T-helper 17 cell (primary cell): ENCODE measurements at regions not wholly inside any gene's neighbourhood (a gene's known extent, or its start where the extent isn't known, plus 50 kb on each side); places are given as distances from the start of the nearest gene placed in this dataset.

Experiments
- ATAC-seq: fragments of 150-1000 bp; cut with Tn5 transposase; 2 replicates; pipeline ENCODE4 v1.10.0; 2021; ENCODE audit warnings: mild to moderate bottlenecking, moderate library complexity
- DNase-seq, 3 donors: peaks; one replicate each; pipeline versions ENCODE4 v3.0.0 to v3.0.0-alpha.2; 2020 to 2021
- H3K9me3 ChIP-seq: one replicate; pipeline ENCODE4 v1.7.0; 2013; ENCODE audit warnings: low read length, mild to moderate bottlenecking; ENCODE audit not compliant: control insufficient read depth, poor library complexity, severe bottlenecking
- H3K27ac Mint-ChIP-seq: one replicate; pipeline ENCODE4 v1.8.0; 2022; ENCODE audit warnings: mild to moderate bottlenecking, moderate library complexity, mixed read lengths
- H3K27me3 Mint-ChIP-seq: one replicate; pipeline ENCODE4 v1.8.0; 2022; ENCODE audit warnings: mixed read lengths
- H3K36me3 Mint-ChIP-seq: one replicate; pipeline ENCODE4 v1.8.0; 2022; ENCODE audit warnings: low read depth, mixed read lengths
- H3K4me1 Mint-ChIP-seq: one replicate; pipeline ENCODE4 v1.8.0; 2022; ENCODE audit warnings: mild to moderate bottlenecking, mixed read lengths
- H3K4me3 Mint-ChIP-seq: one replicate; pipeline ENCODE4 v1.8.0; 2022; ENCODE audit warnings: mild to moderate bottlenecking, moderate library complexity, mixed read lengths

- no peaks in the 10 kb centered on the region for H3K9me3 ChIP-seq
- DNase-seq = no peak
- no peak overlapping the region for H3K27ac Mint-ChIP-seq
- no peak for ATAC-seq
- no peak overlapping the region for H3K4me3 Mint-ChIP-seq
- peaks cover 14% of the 10 kb centered on the region for H3K27me3 Mint-ChIP-seq
- peaks cover 5% of the 10 kb centered on the region for H3K4me1 Mint-ChIP-seq
- H3K36me3 Mint-ChIP-seq = no peaks in the 10 kb centered on the region
Observed at GRCh38 chr4:17310269-17310652, 201.6 kb downstream of the QDPR start.

GRCh38 chr4:17309567-17310268 is 202.2 kb downstream of the QDPR start:
- ATAC-seq (no peak), DNase-seq (no peak)
- H3K27ac Mint-ChIP-seq = no peak overlapping the region
- H3K36me3 Mint-ChIP-seq = no peaks in the 10 kb centered on the region
- H3K27me3 Mint-ChIP-seq = peaks cover 11% of the 10 kb centered on the region
- no peak overlapping the region for H3K4me3 Mint-ChIP-seq
- H3K4me1 Mint-ChIP-seq = peaks cover 5% of the 10 kb centered on the region
- H3K9me3 ChIP-seq = no peaks in the 10 kb centered on the region

- Mint-ChIP-seq H3K4me1 (no peaks in the 10 kb centered on the region), H3K4me3 (no peak overlapping the region), H3K36me3 (no peaks in the 10 kb centered on the region), H3K27ac (no peak overlapping the region), H3K27me3 (peaks cover 20% of the 10 kb centered on the region)
- no peaks in the 10 kb centered on the region for H3K9me3 ChIP-seq
- no peak for ATAC-seq
- no peak for DNase-seq
Observed at GRCh38 chr4:17301869-17302268, 210.0 kb downstream of the QDPR start.

DNA sequence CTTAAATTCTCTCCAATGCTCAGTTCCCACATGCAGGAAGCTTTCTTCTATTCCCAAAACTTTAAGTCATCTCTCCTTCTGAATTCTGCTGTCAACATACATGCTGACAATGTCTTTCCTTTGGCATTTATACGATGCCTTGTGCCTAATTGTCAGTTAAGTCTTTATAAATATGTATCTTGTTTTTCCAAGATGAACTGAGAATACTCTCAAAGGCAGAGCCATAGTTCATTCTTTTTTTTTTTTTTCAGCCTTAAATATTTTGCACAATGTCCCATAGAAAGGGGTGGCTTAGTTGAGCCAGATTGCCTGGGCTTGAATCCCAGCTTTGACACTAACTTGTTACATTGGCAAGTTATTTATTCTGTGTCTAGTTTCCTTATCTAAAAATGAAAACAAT is 210.6 kb downstream of the QDPR start:
- no peak for DNase-seq
- no peaks in the 10 kb centered on the region for H3K9me3 ChIP-seq
- no peak for ATAC-seq
- no peaks in the 10 kb centered on the region for H3K36me3 Mint-ChIP-seq
- no peak overlapping the region for H3K4me3 Mint-ChIP-seq
- no peaks in the 10 kb centered on the region for H3K4me1 Mint-ChIP-seq
- no peak overlapping the region for H3K27ac Mint-ChIP-seq
- peaks cover 24% of the 10 kb centered on the region for H3K27me3 Mint-ChIP-seq

DNA sequence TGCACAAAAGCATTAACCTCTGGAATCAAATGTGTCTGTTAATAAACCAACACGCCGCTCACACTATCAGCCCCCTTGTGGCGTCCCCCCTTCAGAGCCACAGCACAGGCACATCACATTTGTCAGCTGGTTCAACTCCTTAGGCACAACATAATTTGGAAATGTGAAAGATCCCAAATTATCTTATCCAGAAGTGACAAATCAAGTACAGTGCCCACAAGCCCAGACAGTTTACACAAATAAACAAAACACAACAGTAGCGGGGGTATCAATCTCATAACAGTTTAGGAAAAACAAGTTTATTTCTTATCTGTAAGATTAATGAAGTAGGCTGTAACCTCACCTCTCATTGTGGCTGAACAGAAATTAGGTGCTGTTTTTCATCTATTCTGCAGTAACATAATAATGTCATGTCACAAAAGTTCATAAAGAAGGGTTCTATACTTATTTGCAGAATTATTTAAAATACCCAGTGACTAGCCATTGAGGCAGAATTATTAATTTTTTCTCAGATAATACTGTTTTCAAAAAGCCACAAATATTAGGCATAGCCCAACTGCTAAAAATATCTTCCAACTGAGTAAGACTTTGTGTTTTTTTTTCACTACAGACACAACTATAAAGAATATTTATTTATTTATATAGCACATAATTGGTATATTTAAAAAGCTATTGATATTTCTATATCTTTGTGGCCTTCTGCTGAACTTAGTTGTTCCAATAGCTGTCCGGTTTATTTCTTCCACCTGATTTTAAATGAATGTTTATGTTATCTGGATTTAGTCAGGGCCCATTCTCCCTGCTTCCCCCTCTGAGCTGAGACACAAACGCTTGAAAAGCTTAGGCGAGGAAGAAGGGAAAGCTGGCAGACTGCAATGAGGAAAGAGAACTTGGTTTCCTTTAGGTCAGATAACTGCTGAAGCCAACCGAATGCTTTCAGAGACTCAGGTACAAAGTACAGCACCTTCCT is 214.7 kb downstream of the QDPR start:
- DNase-seq (no peak), ATAC-seq (no peak)
- no peaks in the 10 kb centered on the region for H3K9me3 ChIP-seq
- Mint-ChIP-seq H3K4me1 (no peaks in the 10 kb centered on the region), H3K36me3 (no peaks in the 10 kb centered on the region), H3K27me3 (peaks cover 38% of the 10 kb centered on the region), H3K4me3 (no peak overlapping the region), H3K27ac (no peak overlapping the region)

GRCh38 chr4:17293901-17294300 is 218.0 kb downstream of the QDPR start:
- Mint-ChIP-seq H3K4me1 (no peaks in the 10 kb centered on the region), H3K4me3 (no peak overlapping the region), H3K36me3 (no peaks in the 10 kb centered on the region), H3K27me3 (peaks cover 29% of the 10 kb centered on the region), H3K27ac (no peak overlapping the region)
- no peaks in the 10 kb centered on the region for H3K9me3 ChIP-seq
- DNase-seq = no peak
- no peak for ATAC-seq

- Mint-ChIP-seq H3K4me1 (peaks cover 2% of the 10 kb centered on the region), H3K27ac (no peak overlapping the region), H3K4me3 (no peak overlapping the region), H3K27me3 (peaks cover 34% of the 10 kb centered on the region), H3K36me3 (no peaks in the 10 kb centered on the region)
- no peaks in the 10 kb centered on the region for H3K9me3 ChIP-seq
- no peak for ATAC-seq
- no peak for DNase-seq
Observed at GRCh38 chr4:17288151-17288550, 223.7 kb downstream of the QDPR start.

DNA sequence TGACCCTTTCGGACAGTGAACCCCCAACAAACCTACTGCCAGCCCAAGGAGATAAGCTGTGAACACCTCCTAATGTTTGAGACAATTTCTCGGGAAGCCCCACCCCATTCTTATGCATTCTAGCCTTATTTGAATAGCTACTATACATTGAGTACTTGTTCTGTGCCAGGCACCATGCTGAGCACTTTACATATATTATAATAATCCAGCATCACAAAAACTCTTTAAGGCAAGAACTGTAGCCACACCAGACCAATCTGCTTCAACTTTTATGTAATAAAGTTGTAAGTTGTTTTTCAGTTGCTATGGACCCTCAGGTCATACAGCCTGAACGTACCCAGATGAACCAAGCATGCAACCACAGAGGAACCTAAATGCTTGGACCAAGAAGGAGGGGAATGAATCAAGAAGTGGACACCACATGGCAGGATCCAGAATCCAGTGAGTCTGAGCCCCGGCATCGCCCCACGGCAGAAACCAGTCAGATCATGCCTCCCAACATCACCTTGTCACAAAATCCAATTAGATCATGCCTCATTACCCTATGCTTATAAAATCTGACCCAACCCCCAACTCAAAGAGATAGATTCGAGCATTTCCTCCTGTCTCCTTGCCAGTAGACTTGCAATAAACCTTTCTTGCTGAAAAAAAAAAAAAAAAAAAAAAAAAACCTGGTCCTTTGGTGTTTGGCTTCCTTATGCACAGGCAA is 225.0 kb downstream of the QDPR start:
- DNase-seq = no peak
- Mint-ChIP-seq H3K27me3 (peaks cover 43% of the 10 kb centered on the region), H3K27ac (no peak overlapping the region), H3K4me3 (no peak overlapping the region), H3K36me3 (no peaks in the 10 kb centered on the region), H3K4me1 (peaks cover 2% of the 10 kb centered on the region)
- no peak for ATAC-seq
- H3K9me3 ChIP-seq = no peaks in the 10 kb centered on the region

- DNase-seq (no peak), ATAC-seq (no peak)
- H3K27me3 Mint-ChIP-seq = peaks cover 50% of the 10 kb centered on the region
- H3K4me3 Mint-ChIP-seq = no peak overlapping the region
- no peaks in the 10 kb centered on the region for H3K36me3 Mint-ChIP-seq
- H3K4me1 Mint-ChIP-seq = peaks cover 2% of the 10 kb centered on the region
- H3K27ac Mint-ChIP-seq = no peak overlapping the region
- no peaks in the 10 kb centered on the region for H3K9me3 ChIP-seq
Observed at GRCh38 chr4:17285747-17286146, 226.1 kb downstream of the QDPR start.

GRCh38 chr4:17284323-17285175 is 227.3 kb downstream of the QDPR start:
- H3K4me1 Mint-ChIP-seq = peaks cover 2% of the 10 kb centered on the region
- no peak overlapping the region for H3K4me3 Mint-ChIP-seq
- H3K27ac Mint-ChIP-seq = no peak overlapping the region
- no peaks in the 10 kb centered on the region for H3K9me3 ChIP-seq
- H3K27me3 Mint-ChIP-seq = peaks cover 50% of the 10 kb centered on the region
- DNase-seq (no peak), ATAC-seq (no peak)
- H3K36me3 Mint-ChIP-seq = no peaks in the 10 kb centered on the region

GRCh38 chr4:17283832-17284231 is 228.1 kb downstream of the QDPR start:
- Mint-ChIP-seq H3K4me1 (peaks cover 2% of the 10 kb centered on the region), H3K4me3 (no peak overlapping the region), H3K36me3 (no peaks in the 10 kb centered on the region), H3K27me3 (peaks cover 50% of the 10 kb centered on the region), H3K27ac (no peak overlapping the region)
- DNase-seq (no peak), ATAC-seq (no peak)
- H3K9me3 ChIP-seq = no peaks in the 10 kb centered on the region

GRCh38 chr4:17283251-17283650 is 228.6 kb downstream of the QDPR start:
- Mint-ChIP-seq H3K36me3 (no peaks in the 10 kb centered on the region), H3K27me3 (peaks cover 53% of the 10 kb centered on the region), H3K27ac (no peak overlapping the region), H3K4me3 (no peak overlapping the region), H3K4me1 (peaks cover 2% of the 10 kb centered on the region)
- ATAC-seq (no peak), DNase-seq (no peak)
- no peaks in the 10 kb centered on the region for H3K9me3 ChIP-seq
